WI38 (cell line): ENCODE measurements at regions not wholly inside any gene's neighbourhood (a gene's known extent, or its start where the extent isn't known, plus 50 kb on each side); places are given as distances from the start of the nearest gene placed in this dataset.

Experiments
- H3K4me3 ChIP-seq: 2 replicates; pipeline ENCODE4 v1.5.1; 2011; ENCODE audit warnings: low read depth, mild to moderate bottlenecking, control low read depth, low read length
- TF ChIP-seq, protein P1 (sequence below): IDR thresholded peaks from 2 replicates; pipeline ENCODE4 v1.5.1; 2012; ENCODE audit warnings: low read depth, mild to moderate bottlenecking, control low read depth, low read length

- no peak overlapping the region for H3K4me3 ChIP-seq
- TF ChIP-seq, protein P1, sequence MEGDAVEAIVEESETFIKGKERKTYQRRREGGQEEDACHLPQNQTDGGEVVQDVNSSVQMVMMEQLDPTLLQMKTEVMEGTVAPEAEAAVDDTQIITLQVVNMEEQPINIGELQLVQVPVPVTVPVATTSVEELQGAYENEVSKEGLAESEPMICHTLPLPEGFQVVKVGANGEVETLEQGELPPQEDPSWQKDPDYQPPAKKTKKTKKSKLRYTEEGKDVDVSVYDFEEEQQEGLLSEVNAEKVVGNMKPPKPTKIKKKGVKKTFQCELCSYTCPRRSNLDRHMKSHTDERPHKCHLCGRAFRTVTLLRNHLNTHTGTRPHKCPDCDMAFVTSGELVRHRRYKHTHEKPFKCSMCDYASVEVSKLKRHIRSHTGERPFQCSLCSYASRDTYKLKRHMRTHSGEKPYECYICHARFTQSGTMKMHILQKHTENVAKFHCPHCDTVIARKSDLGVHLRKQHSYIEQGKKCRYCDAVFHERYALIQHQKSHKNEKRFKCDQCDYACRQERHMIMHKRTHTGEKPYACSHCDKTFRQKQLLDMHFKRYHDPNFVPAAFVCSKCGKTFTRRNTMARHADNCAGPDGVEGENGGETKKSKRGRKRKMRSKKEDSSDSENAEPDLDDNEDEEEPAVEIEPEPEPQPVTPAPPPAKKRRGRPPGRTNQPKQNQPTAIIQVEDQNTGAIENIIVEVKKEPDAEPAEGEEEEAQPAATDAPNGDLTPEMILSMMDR = no peak
Observed at GRCh38 chr18:24771300-24771699, 310.9 kb downstream of the HRH4 start.

DNA sequence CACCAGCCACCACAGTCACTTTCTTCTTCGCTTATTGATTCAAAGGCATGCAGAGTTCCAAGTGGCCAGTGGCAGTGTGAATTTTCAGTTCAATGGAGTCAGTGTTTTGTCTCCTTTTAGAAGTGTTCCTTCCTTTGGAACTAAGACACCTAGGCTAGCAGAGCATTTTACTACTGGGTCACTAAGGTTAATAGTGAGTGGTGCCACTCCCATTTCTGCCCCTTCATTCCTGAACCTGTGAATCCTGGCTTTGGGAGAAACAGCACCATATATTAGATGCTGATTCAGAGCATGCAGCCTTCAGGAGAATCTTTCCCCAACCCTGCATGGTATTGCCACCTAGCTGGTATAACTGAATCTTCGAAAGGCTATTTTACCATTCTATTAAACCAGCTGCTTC is 312.7 kb downstream of the HRH4 start:
- H3K4me3 ChIP-seq = no peak overlapping the region
- TF ChIP-seq, protein P1 = no peak

- TF ChIP-seq, protein P1 = no peak
- no peak overlapping the region for H3K4me3 ChIP-seq
Observed at GRCh38 chr18:24776019-24776418, 315.6 kb downstream of the HRH4 start.

GRCh38 chr18:24778810-24779418 is 318.5 kb downstream of the HRH4 start:
- TF ChIP-seq, protein P1 = no peak
- H3K4me3 ChIP-seq = no peak overlapping the region

DNA sequence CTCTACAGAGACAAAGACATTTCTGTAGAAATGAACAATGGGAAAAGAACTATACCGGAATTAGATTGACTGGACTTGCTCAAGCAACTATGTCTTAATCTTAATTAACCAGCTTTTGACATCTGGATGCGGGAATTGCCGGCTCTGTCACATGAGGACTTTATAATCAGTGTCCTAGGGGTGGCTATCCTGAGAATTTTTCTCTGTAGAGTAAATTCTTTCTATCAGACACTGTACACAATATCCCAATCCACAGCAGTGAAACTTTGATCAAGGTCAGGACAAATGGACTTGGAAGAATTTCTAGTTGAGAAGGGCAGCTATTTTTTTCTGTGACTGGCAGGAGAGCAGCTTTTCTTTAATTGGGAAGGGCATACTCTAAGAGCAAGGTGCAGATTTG is 322.1 kb downstream of the HRH4 start:
- TF ChIP-seq, protein P1 = no peak
- H3K4me3 ChIP-seq = no peak overlapping the region

- no peak overlapping the region for H3K4me3 ChIP-seq
- TF ChIP-seq, protein P1 = no peak
Observed at GRCh38 chr18:24785019-24785418, 324.6 kb downstream of the HRH4 start.

DNA sequence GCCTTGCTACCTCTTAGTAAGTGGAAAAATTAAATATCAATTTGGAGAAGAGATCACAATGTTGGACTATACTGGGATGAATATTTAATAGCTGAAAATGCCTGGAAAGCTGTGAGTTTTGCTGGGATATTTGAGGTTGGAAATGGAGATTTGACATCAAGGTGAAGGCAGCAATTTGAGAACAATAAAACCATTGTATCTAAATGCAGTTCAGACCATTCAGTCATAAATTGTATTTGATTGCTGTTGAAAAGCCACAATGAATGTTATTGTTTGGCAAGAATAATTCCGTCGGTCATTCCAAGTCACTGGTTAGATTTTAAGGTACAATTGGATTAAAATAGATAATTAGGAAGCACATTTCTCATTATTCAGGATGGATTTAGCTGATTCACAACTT is 325.6 kb downstream of the HRH4 start:
- TF ChIP-seq, protein P1 = no peak
- H3K4me3 ChIP-seq = no peak overlapping the region
